ENCODE measurements at regions not wholly inside any gene's neighbourhood (a gene's known extent, or its start where the extent isn't known, plus 50 kb on each side); places are given as distances from the start of the nearest gene placed in this dataset.

GRCh38 chr2:4964579-4964978 lies 727.6 kb upstream of the SOX11 start:
- Mint-ChIP-seq H3K27me3 (ENCODE audit: low read depth) (peaks cover 12% of the 10 kb centered on the region), H3K4me3 (ENCODE audit: unreplicated experiment) (no peak overlapping the region), H3K27ac (ENCODE audit: unreplicated experiment) (no peak overlapping the region), H3K4me1 (ENCODE audit: low read depth) (no peaks in the 10 kb centered on the region), H3K9me3 (ENCODE audit: low read depth) (no peaks in the 10 kb centered on the region), H3K36me3 (ENCODE audit: low read depth) (no peaks in the 10 kb centered on the region)
- DNase-seq (ENCODE audit: low spot score), result no peak
- TF ChIP-seq CTCF (IDR thresholded peaks at IDR 0.05), result no peak

- Mint-ChIP-seq H3K9me3 (ENCODE audit: low read depth) (no peaks in the 10 kb centered on the region), H3K4me1 (ENCODE audit: low read depth) (no peaks in the 10 kb centered on the region), H3K36me3 (ENCODE audit: low read depth) (no peaks in the 10 kb centered on the region), H3K4me3 (ENCODE audit: unreplicated experiment) (no peak overlapping the region), H3K27me3 (ENCODE audit: low read depth) (peaks cover 9% of the 10 kb centered on the region), H3K27ac (ENCODE audit: unreplicated experiment) (no peak overlapping the region)
- no peak for DNase-seq (ENCODE audit: low spot score)
- TF ChIP-seq CTCF (IDR thresholded peaks at IDR 0.05), result no peak
These were observed 726.4 kb upstream of the SOX11 start for GRCh38 chr2:4965556-4966320.

- peaks cover 11% of the 10 kb centered on the region for H3K27me3 Mint-ChIP-seq (ENCODE audit: low read depth)
- no peak for TF ChIP-seq CTCF (IDR thresholded peaks at IDR 0.05)
- no peaks in the 10 kb centered on the region for H3K36me3 Mint-ChIP-seq (ENCODE audit: low read depth)
- DNase-seq (ENCODE audit: low spot score), result no peak
- H3K9me3 Mint-ChIP-seq (ENCODE audit: low read depth), result no peaks in the 10 kb centered on the region
- H3K4me1 Mint-ChIP-seq (ENCODE audit: low read depth), result no peaks in the 10 kb centered on the region
- no peak overlapping the region for H3K27ac Mint-ChIP-seq (ENCODE audit: unreplicated experiment)
- no peak overlapping the region for H3K4me3 Mint-ChIP-seq (ENCODE audit: unreplicated experiment)
These were observed 725.0 kb upstream of the SOX11 start for GRCh38 chr2:4967206-4967605.

- no peaks in the 10 kb centered on the region for H3K9me3 Mint-ChIP-seq (ENCODE audit: low read depth)
- DNase-seq (ENCODE audit: low spot score), result no peak
- no peak overlapping the region for H3K27ac Mint-ChIP-seq (ENCODE audit: unreplicated experiment)
- peaks cover 2% of the 10 kb centered on the region for H3K27me3 Mint-ChIP-seq (ENCODE audit: low read depth)
- H3K4me3 Mint-ChIP-seq (ENCODE audit: unreplicated experiment), result no peak overlapping the region
- no peaks in the 10 kb centered on the region for H3K4me1 Mint-ChIP-seq (ENCODE audit: low read depth)
- no peaks in the 10 kb centered on the region for H3K36me3 Mint-ChIP-seq (ENCODE audit: low read depth)
- TF ChIP-seq CTCF (IDR thresholded peaks at IDR 0.05), result no peak
These were observed 719.7 kb upstream of the SOX11 start for GRCh38 chr2:4972472-4972871.

GRCh38 chr2:4973354-4973753 lies 718.8 kb upstream of the SOX11 start:
- no peak for DNase-seq (ENCODE audit: low spot score)
- no peak for TF ChIP-seq CTCF (IDR thresholded peaks at IDR 0.05)
- Mint-ChIP-seq H3K36me3 (ENCODE audit: low read depth) (no peaks in the 10 kb centered on the region), H3K4me1 (ENCODE audit: low read depth) (no peaks in the 10 kb centered on the region), H3K4me3 (ENCODE audit: unreplicated experiment) (no peak overlapping the region), H3K9me3 (ENCODE audit: low read depth) (no peaks in the 10 kb centered on the region), H3K27ac (ENCODE audit: unreplicated experiment) (no peak overlapping the region), H3K27me3 (ENCODE audit: low read depth) (peaks cover 2% of the 10 kb centered on the region)
